ENCODE measurements at regions not wholly inside any gene's neighbourhood (a gene's known extent, or its start where the extent isn't known, plus 50 kb on each side); places are given as distances from the start of the nearest gene placed in this dataset.
"Not testable (repeated sequence)": the region's sequence is repeated elsewhere in the genome, so short reads cannot be mapped to it uniquely, and the experiment has no call there.

DNA sequence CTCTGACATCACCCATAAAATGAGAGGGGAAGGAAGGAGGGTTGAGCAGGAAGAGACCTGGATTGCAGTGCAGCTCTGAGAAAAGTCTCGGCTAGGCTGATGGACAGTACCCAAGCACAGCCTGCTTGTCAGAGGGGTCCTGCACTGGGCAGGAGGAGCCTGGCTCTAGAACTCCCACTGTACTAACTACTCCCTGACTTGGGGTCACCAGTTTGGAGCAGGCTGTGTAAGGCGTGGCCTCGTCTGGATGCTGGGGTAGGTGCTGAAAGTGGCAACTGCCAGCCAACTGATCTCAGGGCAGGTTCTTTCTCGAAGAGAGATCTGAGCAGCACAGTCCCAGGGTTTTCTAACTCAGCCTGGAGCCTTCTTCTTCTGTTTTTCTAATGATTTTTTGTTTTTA lies 176.3 kb downstream of the ATP23 start:
- TF ChIP-seq, protein P1, sequence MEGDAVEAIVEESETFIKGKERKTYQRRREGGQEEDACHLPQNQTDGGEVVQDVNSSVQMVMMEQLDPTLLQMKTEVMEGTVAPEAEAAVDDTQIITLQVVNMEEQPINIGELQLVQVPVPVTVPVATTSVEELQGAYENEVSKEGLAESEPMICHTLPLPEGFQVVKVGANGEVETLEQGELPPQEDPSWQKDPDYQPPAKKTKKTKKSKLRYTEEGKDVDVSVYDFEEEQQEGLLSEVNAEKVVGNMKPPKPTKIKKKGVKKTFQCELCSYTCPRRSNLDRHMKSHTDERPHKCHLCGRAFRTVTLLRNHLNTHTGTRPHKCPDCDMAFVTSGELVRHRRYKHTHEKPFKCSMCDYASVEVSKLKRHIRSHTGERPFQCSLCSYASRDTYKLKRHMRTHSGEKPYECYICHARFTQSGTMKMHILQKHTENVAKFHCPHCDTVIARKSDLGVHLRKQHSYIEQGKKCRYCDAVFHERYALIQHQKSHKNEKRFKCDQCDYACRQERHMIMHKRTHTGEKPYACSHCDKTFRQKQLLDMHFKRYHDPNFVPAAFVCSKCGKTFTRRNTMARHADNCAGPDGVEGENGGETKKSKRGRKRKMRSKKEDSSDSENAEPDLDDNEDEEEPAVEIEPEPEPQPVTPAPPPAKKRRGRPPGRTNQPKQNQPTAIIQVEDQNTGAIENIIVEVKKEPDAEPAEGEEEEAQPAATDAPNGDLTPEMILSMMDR (IDR thresholded peaks at IDR 0.05; ENCODE audit: insufficient read depth, low read length), result no peak
- TF ChIP-seq, protein P2, sequence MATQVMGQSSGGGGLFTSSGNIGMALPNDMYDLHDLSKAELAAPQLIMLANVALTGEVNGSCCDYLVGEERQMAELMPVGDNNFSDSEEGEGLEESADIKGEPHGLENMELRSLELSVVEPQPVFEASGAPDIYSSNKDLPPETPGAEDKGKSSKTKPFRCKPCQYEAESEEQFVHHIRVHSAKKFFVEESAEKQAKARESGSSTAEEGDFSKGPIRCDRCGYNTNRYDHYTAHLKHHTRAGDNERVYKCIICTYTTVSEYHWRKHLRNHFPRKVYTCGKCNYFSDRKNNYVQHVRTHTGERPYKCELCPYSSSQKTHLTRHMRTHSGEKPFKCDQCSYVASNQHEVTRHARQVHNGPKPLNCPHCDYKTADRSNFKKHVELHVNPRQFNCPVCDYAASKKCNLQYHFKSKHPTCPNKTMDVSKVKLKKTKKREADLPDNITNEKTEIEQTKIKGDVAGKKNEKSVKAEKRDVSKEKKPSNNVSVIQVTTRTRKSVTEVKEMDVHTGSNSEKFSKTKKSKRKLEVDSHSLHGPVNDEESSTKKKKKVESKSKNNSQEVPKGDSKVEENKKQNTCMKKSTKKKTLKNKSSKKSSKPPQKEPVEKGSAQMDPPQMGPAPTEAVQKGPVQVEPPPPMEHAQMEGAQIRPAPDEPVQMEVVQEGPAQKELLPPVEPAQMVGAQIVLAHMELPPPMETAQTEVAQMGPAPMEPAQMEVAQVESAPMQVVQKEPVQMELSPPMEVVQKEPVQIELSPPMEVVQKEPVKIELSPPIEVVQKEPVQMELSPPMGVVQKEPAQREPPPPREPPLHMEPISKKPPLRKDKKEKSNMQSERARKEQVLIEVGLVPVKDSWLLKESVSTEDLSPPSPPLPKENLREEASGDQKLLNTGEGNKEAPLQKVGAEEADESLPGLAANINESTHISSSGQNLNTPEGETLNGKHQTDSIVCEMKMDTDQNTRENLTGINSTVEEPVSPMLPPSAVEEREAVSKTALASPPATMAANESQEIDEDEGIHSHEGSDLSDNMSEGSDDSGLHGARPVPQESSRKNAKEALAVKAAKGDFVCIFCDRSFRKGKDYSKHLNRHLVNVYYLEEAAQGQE (IDR thresholded peaks at IDR 0.05; ENCODE audit: insufficient replicate concordance, low read depth), result no peak
- no peak for TF ChIP-seq GABPA (IDR thresholded peaks at IDR 0.05; ENCODE audit: low read depth)
- no peak for TF ChIP-seq POLR2AphosphoS5 (IDR thresholded peaks at IDR 0.05; ENCODE audit: low read depth)
- TF ChIP-seq SPI1 (IDR thresholded peaks at IDR 0.05; ENCODE audit: borderline replicate concordance, low read depth), result no peak
- H3K27me3 ChIP-seq (ENCODE audit: insufficient read depth, poor library complexity, severe bottlenecking), result no peaks in the 10 kb centered on the region
- H3K27ac ChIP-seq (replicated peaks), result no peak overlapping the region
- H3K4me3 ChIP-seq (replicated peaks; ENCODE audit: insufficient read depth, low read length), result no peak overlapping the region
- DNase-seq (ENCODE audit: low read depth in 1 of 2, low spot score in 1 of 2), result no peak

DNA sequence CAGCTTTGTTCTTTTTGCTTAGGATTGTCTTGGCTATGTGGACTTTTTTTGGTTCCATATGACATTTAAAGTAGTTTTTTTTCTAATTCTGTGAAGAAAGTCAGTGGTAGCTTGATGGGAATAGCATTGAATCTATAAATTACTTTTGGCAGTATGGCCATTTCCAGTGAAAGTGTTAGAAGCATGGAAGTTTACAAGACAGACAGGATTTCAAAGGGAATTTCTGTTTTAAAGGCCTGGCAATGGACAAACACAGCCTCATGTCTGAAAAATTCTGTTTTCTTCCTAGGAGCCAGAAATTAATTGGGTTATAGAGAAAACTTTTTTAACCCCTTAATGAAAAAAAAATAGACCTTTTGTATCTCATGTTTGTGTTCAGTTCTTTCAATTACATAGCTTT lies 184.4 kb downstream of the ATP23 start:
- not testable (repeated sequence) for DNase-seq (ENCODE audit: low read depth in 1 of 2, low spot score in 1 of 2); H3K27ac ChIP-seq (replicated peaks); H3K4me3 ChIP-seq (replicated peaks; ENCODE audit: insufficient read depth, low read length); H3K27me3 ChIP-seq (ENCODE audit: insufficient read depth, poor library complexity, severe bottlenecking)

DNA sequence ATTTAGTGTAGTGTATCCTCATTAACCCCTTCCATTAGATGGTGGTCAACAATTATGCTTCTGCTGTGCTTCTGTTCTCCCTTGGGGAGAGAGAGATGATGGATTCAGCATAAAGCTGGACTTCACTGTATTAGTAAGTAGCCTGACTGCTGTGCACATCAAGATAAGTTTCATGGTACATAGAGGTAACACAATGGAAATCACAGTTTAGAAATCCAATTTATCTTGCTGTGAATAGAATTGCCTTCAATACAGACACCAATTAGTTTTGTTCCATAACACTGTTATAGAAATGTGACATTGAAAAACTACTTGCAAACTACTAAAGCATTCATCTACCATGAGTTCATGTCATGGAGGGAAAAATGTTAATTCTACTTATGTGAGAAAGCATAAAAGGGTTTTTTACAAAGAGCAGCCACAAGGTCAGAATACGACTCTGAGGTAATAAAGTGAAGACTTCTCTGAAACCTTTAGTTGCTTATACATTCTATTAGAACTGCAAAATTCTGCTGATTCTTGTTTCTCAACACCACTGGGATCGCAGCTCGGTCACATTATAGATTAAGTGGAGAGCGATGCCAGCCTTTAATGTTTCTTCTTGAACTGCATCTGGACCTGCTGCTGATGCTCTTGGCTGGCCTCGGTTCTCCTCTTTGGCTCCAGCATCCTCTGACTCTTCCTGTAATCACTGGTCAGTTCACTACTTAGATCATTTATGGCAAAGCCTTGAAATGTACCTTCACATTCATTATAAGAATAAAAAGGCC lies 190.8 kb downstream of the ATP23 start:
- TF ChIP-seq GABPA (IDR thresholded peaks at IDR 0.05; ENCODE audit: low read depth), result no peak
- TF ChIP-seq, protein P2 (IDR thresholded peaks at IDR 0.05; ENCODE audit: insufficient replicate concordance, low read depth), result no peak
- TF ChIP-seq POLR2AphosphoS5 (IDR thresholded peaks at IDR 0.05; ENCODE audit: low read depth), result no peak
- TF ChIP-seq, protein P1 (IDR thresholded peaks at IDR 0.05; ENCODE audit: insufficient read depth, low read length), result no peak
- TF ChIP-seq SPI1 (IDR thresholded peaks at IDR 0.05; ENCODE audit: borderline replicate concordance, low read depth), result no peak
- H3K27ac ChIP-seq (replicated peaks), result no peak overlapping the region
- DNase-seq (ENCODE audit: low read depth in 1 of 2, low spot score in 1 of 2), result no peak
- H3K4me3 ChIP-seq (replicated peaks; ENCODE audit: insufficient read depth, low read length), result no peak overlapping the region
- peaks cover 2% of the 10 kb centered on the region for H3K27me3 ChIP-seq (ENCODE audit: insufficient read depth, poor library complexity, severe bottlenecking)

DNA sequence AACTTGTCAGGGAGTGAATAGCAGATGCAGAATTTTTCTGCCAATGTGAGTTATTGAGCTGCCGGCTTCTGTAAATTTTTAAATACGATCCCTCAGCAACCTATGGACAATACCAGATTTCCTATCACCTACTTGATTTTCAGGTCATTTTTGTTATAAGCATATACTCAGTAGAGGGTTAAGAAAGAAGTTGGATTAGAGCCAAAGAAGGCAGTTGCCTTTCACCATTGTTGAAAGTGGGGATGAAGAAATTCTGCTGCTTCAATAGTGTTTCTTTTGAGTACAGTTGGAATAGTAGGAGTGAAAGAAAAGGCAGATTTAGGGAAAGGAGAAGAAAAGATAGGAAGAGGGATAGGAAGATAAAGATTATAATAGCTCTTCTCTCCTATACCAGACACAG lies 197.1 kb downstream of the ATP23 start:
- TF ChIP-seq GABPA (IDR thresholded peaks at IDR 0.05; ENCODE audit: low read depth) (no peak), POLR2AphosphoS5 (IDR thresholded peaks at IDR 0.05; ENCODE audit: low read depth) (no peak)
- TF ChIP-seq, protein P2 (IDR thresholded peaks at IDR 0.05; ENCODE audit: insufficient replicate concordance, low read depth), result no peak
- TF ChIP-seq, protein P1 (IDR thresholded peaks at IDR 0.05; ENCODE audit: insufficient read depth, low read length), result no peak
- H3K4me3 ChIP-seq (replicated peaks; ENCODE audit: insufficient read depth, low read length), result no peak overlapping the region
- no peak overlapping the region for H3K27ac ChIP-seq (replicated peaks)
- DNase-seq (ENCODE audit: low read depth in 1 of 2, low spot score in 1 of 2), result no peak
- H3K27me3 ChIP-seq (ENCODE audit: insufficient read depth, poor library complexity, severe bottlenecking), result no peaks in the 10 kb centered on the region

All from HL-60 (cell line).